ENCODE measurements at regions not wholly inside any gene's neighbourhood (a gene's known extent, or its start where the extent isn't known, plus 50 kb on each side); places are given as distances from the start of the nearest gene placed in this dataset.
"Not testable (repeated sequence)": the region's sequence is repeated elsewhere in the genome, so short reads cannot be mapped to it uniquely, and the experiment has no call there.

- not testable (repeated sequence) for TF ChIP-seq POLR2A (IDR thresholded peaks at IDR 0.05); CTCF (IDR thresholded peaks at IDR 0.05); POLR2AphosphoS5 (IDR thresholded peaks at IDR 0.05; ENCODE audit: insufficient read depth in 1 of 2, low read depth in 1 of 2)
These were observed 153.0 kb downstream of the TFAP2C start for GRCh38 chr20:56781987-56782560.

Data from vagina (tissue), 2 donors.